ENCODE measurements at regions not wholly inside any gene's neighbourhood (a gene's known extent, or its start where the extent isn't known, plus 50 kb on each side); places are given as distances from the start of the nearest gene placed in this dataset.

DNA sequence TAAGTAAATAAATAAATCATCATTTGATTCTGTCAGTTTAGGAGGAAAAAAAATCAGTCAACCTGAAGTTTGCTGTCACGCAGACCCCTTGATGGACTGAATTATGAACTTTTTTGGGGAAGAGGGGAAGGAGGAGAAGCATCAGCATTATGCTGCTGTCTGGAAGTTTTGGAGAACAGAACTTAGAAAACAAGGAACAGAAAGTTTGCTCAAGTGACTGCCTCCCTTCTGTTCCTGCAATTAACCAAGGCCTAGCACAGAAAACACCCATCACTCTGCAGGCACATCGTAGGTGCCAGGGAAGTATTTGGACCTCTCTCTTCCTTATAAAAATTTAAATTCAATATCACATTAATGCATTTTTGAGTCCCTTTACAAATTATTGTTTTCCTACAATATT, 283.8 kb downstream of the VRK1 start:
- no peak overlapping the region for H3K4me3 ChIP-seq (ENCODE audit: low read length)
- H3K9me3 ChIP-seq (ENCODE audit: insufficient read depth, low read depth, low read length), result no peaks in the 10 kb centered on the region
- no peak overlapping the region for H3K27ac ChIP-seq (ENCODE audit: low read length)
- H3K27me3 ChIP-seq (ENCODE audit: insufficient read depth, low read length), result no peaks in the 10 kb centered on the region
- H3K9ac ChIP-seq (ENCODE audit: low read depth, low read length), result no peak overlapping the region
- no peaks in the 10 kb centered on the region for H3K36me3 ChIP-seq (ENCODE audit: insufficient read depth, low read depth, low read length)
- H3K4me1 ChIP-seq (ENCODE audit: insufficient read depth, low read length), result no peaks in the 10 kb centered on the region

DNA sequence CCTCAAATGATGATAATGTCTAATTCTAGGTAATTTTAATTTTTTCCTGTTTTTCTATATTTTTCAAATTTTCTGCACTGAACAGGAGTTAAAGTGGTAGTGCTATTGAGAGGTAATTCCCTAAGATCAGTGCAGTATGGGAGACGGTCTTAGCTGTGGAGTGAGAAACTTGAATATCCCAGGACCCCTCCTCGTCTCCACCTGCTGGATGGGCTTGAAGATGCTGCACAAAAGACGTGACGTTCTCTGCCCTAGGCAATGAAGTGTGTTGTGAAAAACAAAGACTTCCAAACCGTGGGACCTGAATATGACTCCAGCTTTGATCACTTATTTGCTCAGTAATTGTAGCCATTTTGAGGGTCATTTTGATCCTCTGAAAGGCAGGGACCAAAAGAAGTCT, 298.1 kb downstream of the VRK1 start:
- no peaks in the 10 kb centered on the region for H3K9me3 ChIP-seq (ENCODE audit: insufficient read depth, low read depth, low read length)

DNA sequence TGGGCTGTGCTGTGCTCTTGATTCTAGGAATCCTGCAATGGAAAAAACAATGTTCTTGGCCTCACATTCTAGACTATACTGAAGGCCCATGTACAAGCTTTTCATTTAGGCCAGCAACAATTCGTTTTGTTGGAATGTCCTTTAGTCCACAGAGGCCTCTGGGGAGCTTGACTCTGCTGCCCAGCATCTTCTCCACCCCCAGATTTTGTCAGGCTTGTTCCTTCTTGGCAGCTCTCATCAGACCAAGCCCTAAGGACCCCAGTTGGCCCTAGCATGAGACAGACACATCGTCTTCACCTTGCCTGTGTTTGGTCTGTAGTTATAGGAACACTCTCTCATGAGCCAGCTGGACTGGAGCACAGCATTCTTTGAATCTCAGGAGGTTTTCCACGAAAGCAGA, 300.1 kb downstream of the VRK1 start:
- Histone ChIP-seq H3K36me3 (ENCODE audit: insufficient read depth, low read depth, low read length) (no peaks in the 10 kb centered on the region), H3K4me1 (ENCODE audit: insufficient read depth, low read length) (peaks cover 2% of the 10 kb centered on the region; the same call in 1 of the 2 replicates), H3K27ac (ENCODE audit: low read length) (no peak overlapping the region), H3K4me3 (ENCODE audit: low read length) (no peak overlapping the region), H3K9me3 (ENCODE audit: insufficient read depth, low read depth, low read length) (no peaks in the 10 kb centered on the region), H3K9ac (ENCODE audit: low read depth, low read length) (no peak overlapping the region), H3K27me3 (ENCODE audit: insufficient read depth, low read length) (no peaks in the 10 kb centered on the region)

More for the DNA sequence above, 298.1 kb downstream of the VRK1 start:
- no peaks in the 10 kb centered on the region for H3K36me3 ChIP-seq (ENCODE audit: insufficient read depth, low read depth, low read length)
- no peaks in the 10 kb centered on the region for H3K27me3 ChIP-seq (ENCODE audit: insufficient read depth, low read length)
- H3K9ac ChIP-seq (ENCODE audit: low read depth, low read length), result no peak overlapping the region
- H3K4me1 ChIP-seq (ENCODE audit: insufficient read depth, low read length), result peaks cover under 1% of the 10 kb centered on the region; the same call in 1 of the 2 replicates
- no peak overlapping the region for H3K27ac ChIP-seq (ENCODE audit: low read length)
- no peak overlapping the region for H3K4me3 ChIP-seq (ENCODE audit: low read length)

DNA sequence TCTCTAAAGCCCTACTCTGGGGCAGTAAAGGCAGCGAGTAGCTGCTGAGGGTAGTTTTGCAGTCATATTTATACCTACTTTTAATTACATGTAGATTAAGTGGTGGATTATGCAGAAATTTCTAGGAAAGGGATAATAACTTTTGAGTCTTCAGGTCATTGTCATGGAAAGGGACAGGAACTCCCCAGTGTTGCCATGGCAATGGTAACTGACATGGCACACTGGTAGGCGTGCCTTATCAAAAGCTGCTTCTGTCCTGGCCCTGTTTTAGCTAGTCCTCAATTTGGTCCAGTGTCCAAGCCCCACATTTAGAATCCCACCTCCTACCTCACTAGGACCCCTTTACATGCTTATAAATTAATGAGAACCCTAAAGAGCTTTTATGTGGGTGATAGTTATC, 303.1 kb downstream of the VRK1 start:
- no peaks in the 10 kb centered on the region for H3K9me3 ChIP-seq (ENCODE audit: insufficient read depth, low read depth, low read length)
- H3K27me3 ChIP-seq (ENCODE audit: insufficient read depth, low read length), result no peaks in the 10 kb centered on the region
- H3K27ac ChIP-seq (ENCODE audit: low read length), result no peak overlapping the region
- no peak overlapping the region for H3K9ac ChIP-seq (ENCODE audit: low read depth, low read length)
- peaks cover 2% of the 10 kb centered on the region; the same call in 1 of the 2 replicates for H3K4me1 ChIP-seq (ENCODE audit: insufficient read depth, low read length)
- no peaks in the 10 kb centered on the region for H3K36me3 ChIP-seq (ENCODE audit: insufficient read depth, low read depth, low read length)
- H3K4me3 ChIP-seq (ENCODE audit: low read length), result no peak overlapping the region

DNA sequence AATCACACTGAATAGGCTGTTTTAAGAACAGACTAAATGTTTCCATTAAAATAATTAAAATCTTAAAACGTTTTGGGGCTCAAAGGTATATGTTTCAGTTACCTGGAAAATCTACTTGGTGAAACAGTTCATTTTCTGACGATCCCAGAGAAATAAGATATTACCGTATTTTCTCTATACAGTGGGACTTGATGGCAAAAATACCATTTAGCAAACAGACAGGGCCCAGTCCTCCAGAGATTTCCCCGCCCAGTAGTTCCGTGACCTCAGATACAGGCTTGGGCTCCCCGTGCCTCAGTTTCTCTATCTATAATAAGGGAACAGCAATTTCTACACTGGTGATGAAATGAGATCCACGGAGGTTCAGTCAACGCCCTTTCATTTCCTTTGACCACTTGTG, 304.4 kb downstream of the VRK1 start:
- H3K4me3 ChIP-seq (ENCODE audit: low read length), result no peak overlapping the region
- H3K9ac ChIP-seq (ENCODE audit: low read depth, low read length), result no peak overlapping the region
- no peak overlapping the region for H3K27ac ChIP-seq (ENCODE audit: low read length)
- peaks cover 2% of the 10 kb centered on the region; the same call in 1 of the 2 replicates for H3K4me1 ChIP-seq (ENCODE audit: insufficient read depth, low read length)
- H3K9me3 ChIP-seq (ENCODE audit: insufficient read depth, low read depth, low read length), result no peaks in the 10 kb centered on the region
- H3K36me3 ChIP-seq (ENCODE audit: insufficient read depth, low read depth, low read length), result no peaks in the 10 kb centered on the region
- H3K27me3 ChIP-seq (ENCODE audit: insufficient read depth, low read length), result no peaks in the 10 kb centered on the region

DNA sequence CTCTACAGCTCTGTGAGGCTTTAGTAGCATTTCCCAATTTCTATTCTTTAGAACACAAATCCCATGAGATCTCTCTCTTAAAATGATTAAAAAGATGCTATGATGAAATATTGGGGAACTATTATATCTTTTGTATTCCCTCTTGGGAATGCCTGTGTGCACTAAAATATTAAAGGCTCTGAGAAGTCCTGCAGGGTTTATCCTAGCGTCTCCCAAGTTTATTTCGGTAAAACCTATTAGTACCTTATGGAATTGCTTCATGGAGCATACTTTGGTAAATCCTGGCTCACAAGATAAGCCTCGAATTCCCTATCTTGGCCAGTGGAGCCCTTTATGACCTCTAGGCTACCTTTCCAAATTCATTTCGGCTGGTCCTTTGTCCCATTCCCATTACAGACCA, 306.8 kb downstream of the VRK1 start:
- H3K27ac ChIP-seq (ENCODE audit: low read length), result no peak overlapping the region
- no peaks in the 10 kb centered on the region for H3K27me3 ChIP-seq (ENCODE audit: insufficient read depth, low read length)
- H3K9ac ChIP-seq (ENCODE audit: low read depth, low read length), result no peak overlapping the region
- H3K4me1 ChIP-seq (ENCODE audit: insufficient read depth, low read length), result peaks cover 2% of the 10 kb centered on the region; the same call in 1 of the 2 replicates
- H3K4me3 ChIP-seq (ENCODE audit: low read length), result no peak overlapping the region
- H3K36me3 ChIP-seq (ENCODE audit: insufficient read depth, low read depth, low read length), result no peaks in the 10 kb centered on the region
- no peaks in the 10 kb centered on the region for H3K9me3 ChIP-seq (ENCODE audit: insufficient read depth, low read depth, low read length)

DNA sequence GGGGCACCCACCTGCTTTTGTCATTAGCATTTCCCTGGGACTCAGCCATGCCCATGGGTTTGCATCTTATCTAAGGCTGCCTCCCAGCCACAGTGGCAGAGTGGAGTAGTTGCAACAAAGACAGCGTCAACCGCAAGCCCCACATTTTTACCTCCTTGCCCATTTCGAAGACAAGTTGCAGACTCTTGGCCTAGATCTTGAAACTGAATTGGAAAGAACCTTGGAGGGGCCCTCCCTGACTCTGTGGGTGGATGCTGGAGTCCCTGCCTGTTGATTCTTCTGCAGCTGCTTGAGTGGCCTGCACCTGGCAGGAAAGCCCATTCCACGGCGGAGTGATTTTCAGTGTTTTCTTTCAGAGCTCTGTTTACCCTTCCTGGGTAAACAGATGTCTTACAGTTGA, 309.0 kb downstream of the VRK1 start:
- Histone ChIP-seq H3K4me3 (ENCODE audit: low read length) (no peak overlapping the region), H3K9ac (ENCODE audit: low read depth, low read length) (no peak overlapping the region), H3K36me3 (ENCODE audit: insufficient read depth, low read depth, low read length) (no peaks in the 10 kb centered on the region), H3K9me3 (ENCODE audit: insufficient read depth, low read depth, low read length) (no peaks in the 10 kb centered on the region), H3K4me1 (ENCODE audit: insufficient read depth, low read length) (no peaks in the 10 kb centered on the region), H3K27ac (ENCODE audit: low read length) (no peak overlapping the region), H3K27me3 (ENCODE audit: insufficient read depth, low read length) (no peaks in the 10 kb centered on the region)

GRCh38 chr14:97106609-97107008, 309.4 kb downstream of the VRK1 start:
- Histone ChIP-seq H3K27ac (ENCODE audit: low read length) (no peak overlapping the region), H3K9ac (ENCODE audit: low read depth, low read length) (no peak overlapping the region), H3K4me1 (ENCODE audit: insufficient read depth, low read length) (no peaks in the 10 kb centered on the region)

DNA sequence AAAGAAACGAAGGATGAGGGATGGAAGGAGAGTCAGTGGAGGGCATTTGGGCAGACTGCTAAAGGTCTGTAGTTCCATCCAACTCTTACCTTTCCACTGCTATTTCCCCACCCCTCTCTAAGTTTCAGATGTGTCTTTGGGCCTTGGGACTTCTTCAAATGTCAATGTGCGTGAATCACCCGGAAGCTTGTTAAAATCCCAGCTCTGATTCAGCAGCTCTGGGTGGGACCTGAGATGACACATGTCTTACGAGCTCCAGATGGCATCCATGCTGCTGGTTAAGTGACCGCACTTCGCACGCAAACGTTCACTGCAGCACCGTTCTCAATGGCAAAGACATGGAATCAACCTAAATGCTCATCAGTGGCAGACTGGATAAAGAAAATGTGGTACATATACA, 309.9 kb downstream of the VRK1 start:
- Histone ChIP-seq H3K27me3 (ENCODE audit: insufficient read depth, low read length) (no peaks in the 10 kb centered on the region), H3K4me1 (ENCODE audit: insufficient read depth, low read length) (no peaks in the 10 kb centered on the region), H3K36me3 (ENCODE audit: insufficient read depth, low read depth, low read length) (no peaks in the 10 kb centered on the region), H3K27ac (ENCODE audit: low read length) (no peak overlapping the region), H3K9ac (ENCODE audit: low read depth, low read length) (no peak overlapping the region), H3K4me3 (ENCODE audit: low read length) (no peak overlapping the region), H3K9me3 (ENCODE audit: insufficient read depth, low read depth, low read length) (no peaks in the 10 kb centered on the region)

More at GRCh38 chr14:97106609-97107008, 309.4 kb downstream of the VRK1 start:
- Histone ChIP-seq H3K9me3 (ENCODE audit: insufficient read depth, low read depth, low read length) (no peaks in the 10 kb centered on the region), H3K36me3 (ENCODE audit: insufficient read depth, low read depth, low read length) (no peaks in the 10 kb centered on the region), H3K27me3 (ENCODE audit: insufficient read depth, low read length) (no peaks in the 10 kb centered on the region), H3K4me3 (ENCODE audit: low read length) (no peak overlapping the region)

DNA sequence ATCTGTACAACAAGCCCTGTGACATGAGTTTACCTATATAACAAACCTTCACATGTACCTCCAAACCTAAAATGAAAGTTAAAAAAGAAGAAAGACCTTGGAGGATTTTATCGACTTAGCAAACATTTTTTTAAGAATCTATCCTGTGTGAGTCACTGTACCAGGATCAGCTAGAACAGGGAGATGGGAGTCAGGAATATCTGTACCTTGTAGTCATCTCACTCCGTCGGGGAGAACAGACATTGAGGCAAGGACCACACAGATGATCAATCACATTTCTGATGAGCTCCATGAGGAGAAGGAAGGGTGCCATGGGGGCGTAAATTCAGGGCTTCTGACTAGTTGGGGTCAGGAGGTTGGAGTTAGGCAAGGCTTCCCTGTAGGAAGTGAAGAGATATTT, 310.6 kb downstream of the VRK1 start:
- H3K9ac ChIP-seq (ENCODE audit: low read depth, low read length), result no peak overlapping the region
- H3K36me3 ChIP-seq (ENCODE audit: insufficient read depth, low read depth, low read length), result no peaks in the 10 kb centered on the region
- H3K27ac ChIP-seq (ENCODE audit: low read length), result no peak overlapping the region
- no peaks in the 10 kb centered on the region for H3K4me1 ChIP-seq (ENCODE audit: insufficient read depth, low read length)
- no peaks in the 10 kb centered on the region for H3K9me3 ChIP-seq (ENCODE audit: insufficient read depth, low read depth, low read length)
- no peak overlapping the region for H3K4me3 ChIP-seq (ENCODE audit: low read length)
- no peaks in the 10 kb centered on the region for H3K27me3 ChIP-seq (ENCODE audit: insufficient read depth, low read length)

GRCh38 chr14:97109234-97109633, 312.1 kb downstream of the VRK1 start:
- Histone ChIP-seq H3K9me3 (ENCODE audit: insufficient read depth, low read depth, low read length) (no peaks in the 10 kb centered on the region), H3K27me3 (ENCODE audit: insufficient read depth, low read length) (no peaks in the 10 kb centered on the region), H3K4me3 (ENCODE audit: low read length) (no peak overlapping the region), H3K4me1 (ENCODE audit: insufficient read depth, low read length) (no peaks in the 10 kb centered on the region), H3K36me3 (ENCODE audit: insufficient read depth, low read depth, low read length) (no peaks in the 10 kb centered on the region), H3K9ac (ENCODE audit: low read depth, low read length) (no peak overlapping the region), H3K27ac (ENCODE audit: low read length) (no peak overlapping the region)

GRCh38 chr14:97113339-97113738, 316.2 kb downstream of the VRK1 start:
- H3K4me1 ChIP-seq (ENCODE audit: insufficient read depth, low read length), result no peaks in the 10 kb centered on the region

GRCh38 chr14:97116546-97116945, 319.4 kb downstream of the VRK1 start:
- no peak overlapping the region for H3K27ac ChIP-seq (ENCODE audit: low read length)
- H3K27me3 ChIP-seq (ENCODE audit: insufficient read depth, low read length), result no peaks in the 10 kb centered on the region
- no peaks in the 10 kb centered on the region for H3K4me1 ChIP-seq (ENCODE audit: insufficient read depth, low read length)
- H3K9ac ChIP-seq (ENCODE audit: low read depth, low read length), result no peak overlapping the region
- no peak overlapping the region for H3K4me3 ChIP-seq (ENCODE audit: low read length)
- no peaks in the 10 kb centered on the region for H3K36me3 ChIP-seq (ENCODE audit: insufficient read depth, low read depth, low read length)
- H3K9me3 ChIP-seq (ENCODE audit: insufficient read depth, low read depth, low read length), result no peaks in the 10 kb centered on the region

More at GRCh38 chr14:97113339-97113738, 316.2 kb downstream of the VRK1 start:
- Histone ChIP-seq H3K4me3 (ENCODE audit: low read length) (no peak overlapping the region), H3K9ac (ENCODE audit: low read depth, low read length) (no peak overlapping the region), H3K36me3 (ENCODE audit: insufficient read depth, low read depth, low read length) (no peaks in the 10 kb centered on the region), H3K9me3 (ENCODE audit: insufficient read depth, low read depth, low read length) (no peaks in the 10 kb centered on the region), H3K27me3 (ENCODE audit: insufficient read depth, low read length) (no peaks in the 10 kb centered on the region), H3K27ac (ENCODE audit: low read length) (no peak overlapping the region)
